Endothelial cell of umbilical vein (primary cell): ENCODE measurements at regions not wholly inside any gene's neighbourhood (a gene's known extent, or its start where the extent isn't known, plus 50 kb on each side); places are given as distances from the start of the nearest gene placed in this dataset.

Experiments used
- BruUV-seq: library from RNA; stranded (reverse); fragments of 400-500 nt; replicated peaks from 2 replicates; lab custom pipeline; 2021; lab: Mats Ljungman, UMichigan
- CTCF ChIA-PET: fragments of 300-600, 350-600 bp; sonication (Branson Sonifier 250); formaldehyde crosslinking; loops from one replicate; lab custom pipeline; 2021; ENCODE audit warnings: antibody characterized with exemption, inconsistent platforms; lab: Charles Lee
- POLR2A ChIA-PET: fragments of 300-600, 350-600 bp; sonication (Branson Sonifier 250); formaldehyde crosslinking; loops from one replicate; lab custom pipeline; 2021; ENCODE audit warnings: antibody characterized with exemption, inconsistent platforms; lab: Charles Lee
- DNase-seq: peaks from one replicate; pipeline ENCODE4 v3.0.0-alpha.2; 2011; ENCODE audit warnings: low read depth, low spot score
- FAIRE-seq: peaks from 2 replicates; lab custom pipeline; 2011; peaks lifted over from hg19 to GRCh38; lab: Jason Lieb, UNC
- H2AFZ ChIP-seq: 2 replicates; pipeline ENCODE4 v1.6.0; 2012; ENCODE audit warnings: low read depth, low read length, control low read depth, inconsistent platforms
- H3K27ac ChIP-seq: 2 replicates; pipeline ENCODE4 v1.5.1; 2011; ENCODE audit warnings: low read depth, mild to moderate bottlenecking, control low read depth, low read length, moderate library complexity; ENCODE audit not compliant: insufficient read depth
- H3K27me3 ChIP-seq, 2 experiments: 2 replicates each; pipeline versions ENCODE4 v1.6.0 to v1.6.1; 2011; ENCODE audit warnings: low read length in 2 of 2, mixed read lengths in 1 of 2; ENCODE audit not compliant: control insufficient read depth in 2 of 2, insufficient read depth in 2 of 2
- H3K36me3 ChIP-seq, 2 experiments: 2 replicates in 1 of 2; 3 replicates in 1 of 2; pipeline ENCODE4 v1.5.1; 2011; ENCODE audit warnings: low read length in 2 of 2, mild to moderate bottlenecking in 1 of 2, moderate library complexity in 1 of 2; ENCODE audit not compliant: control insufficient read depth in 2 of 2, insufficient read depth in 2 of 2; ENCODE audit errors: extremely low read depth in 1 of 2
- H3K4me1 ChIP-seq: 3 replicates; pipeline ENCODE4 v1.5.1; 2011; ENCODE audit warnings: mild to moderate bottlenecking, low read length; ENCODE audit not compliant: control insufficient read depth, insufficient read depth; ENCODE audit errors: extremely low read depth
- H3K4me2 ChIP-seq: 2 replicates; pipeline ENCODE4 v1.6.1; 2011; ENCODE audit warnings: low read length, control low read depth, mixed read lengths; ENCODE audit not compliant: insufficient read depth
- H3K4me3 ChIP-seq, 3 experiments: fragments of 200-600 bp in 1 of 3; sonication (generic), shearing (Covaris generic) in 1 of 3; replicated peaks in 1 of 3; 2 replicates each; pipeline ENCODE4 v1.5.1; 2011 to 2016; ENCODE audit warnings: control low read depth in 3 of 3, low read length in 3 of 3, mild to moderate bottlenecking in 2 of 3, inconsistent platforms in 1 of 3, low read depth in 1 of 3, moderate library complexity in 1 of 3; ENCODE audit not compliant: insufficient read depth in 1 of 3
- H3K79me2 ChIP-seq: 2 replicates; pipeline ENCODE4 v1.6.0; 2012; ENCODE audit warnings: low read length, inconsistent platforms; ENCODE audit not compliant: control insufficient read depth, insufficient read depth
- H3K9ac ChIP-seq: replicated peaks from 2 replicates; pipeline ENCODE3; 2011; ENCODE audit warnings: low read length, control low read depth; ENCODE audit not compliant: insufficient read depth; ENCODE audit errors: extremely low read depth
- H3K9me1 ChIP-seq: replicated peaks from 3 replicates; pipeline ENCODE4 v1.6.0; 2011; ENCODE audit warnings: mild to moderate bottlenecking, low read length; ENCODE audit not compliant: control insufficient read depth, insufficient read depth; ENCODE audit errors: extremely low read depth
- H3K9me3 ChIP-seq: replicated peaks from 2 replicates; pipeline ENCODE4 v1.5.1; 2012; ENCODE audit warnings: low read length, inconsistent platforms; ENCODE audit not compliant: control insufficient read depth, insufficient read depth
- H4K20me1 ChIP-seq: replicated peaks from 2 replicates; pipeline ENCODE3; 2011; ENCODE audit warnings: mild to moderate bottlenecking, low read length; ENCODE audit not compliant: control insufficient read depth, insufficient read depth; ENCODE audit errors: extremely low read depth
- EZH2 ChIP-seq: IDR thresholded peaks from 2 replicates; pipeline ENCODE4 v1.6.1; 2012; ENCODE audit warnings: borderline replicate concordance, low read depth, mild to moderate bottlenecking, moderate library complexity, low read length, inconsistent platforms; ENCODE audit not compliant: severe bottlenecking
- FOS ChIP-seq: IDR thresholded peaks from 2 replicates; pipeline ENCODE4 v1.6.1; 2011; ENCODE audit warnings: mild to moderate bottlenecking, low read length, moderate library complexity, borderline replicate concordance; ENCODE audit not compliant: insufficient read depth
- GATA2 ChIP-seq: IDR thresholded peaks from 2 replicates; pipeline ENCODE4 v1.7.0; 2011; ENCODE audit warnings: low read depth, mild to moderate bottlenecking, moderate library complexity, mixed read lengths, low read length; ENCODE audit not compliant: insufficient read length, insufficient read depth
- JUN ChIP-seq: IDR thresholded peaks from 2 replicates; pipeline ENCODE4 v1.6.1; 2011; ENCODE audit warnings: borderline replicate concordance, low read depth; ENCODE audit not compliant: insufficient read length, insufficient read depth
- MYC ChIP-seq: IDR thresholded peaks from one replicate; pipeline ENCODE4 v1.6.1; 2011; ENCODE audit warnings: mild to moderate bottlenecking, low read depth, low read length
- POLR2A ChIP-seq: IDR thresholded peaks from 2 replicates; pipeline ENCODE4 v1.6.1; 2012; ENCODE audit warnings: low read depth, mild to moderate bottlenecking, control low read depth, low read length
- POLR2AphosphoS5 ChIP-seq: IDR thresholded peaks from 2 replicates; pipeline ENCODE4 v1.6.1; 2012; ENCODE audit warnings: low read depth, mild to moderate bottlenecking, control low read depth, low read length, moderate library complexity; ENCODE audit not compliant: insufficient read depth
- dilution Hi-C: fragments of 300-500 bp; cut with MboI; formaldehyde crosslinking; loops from one replicate; pipeline ENCODE4 v1.15.0; 2019; ENCODE audit warnings: low sequenced_read_pairs; ENCODE audit not compliant: extremely low pct_ligation_motif_present
- intact Hi-C: fragments of 100-400 bp; cut with micrococcal nuclease; formaldehyde crosslinking; loops from one replicate; pipeline ENCODE4 v1.10.0; 2022
- TF ChIP-seq, protein P1 (sequence below): IDR thresholded peaks from 2 replicates; pipeline ENCODE4 v1.6.1; 2011; ENCODE audit not compliant: insufficient read depth, insufficient read length
- TF ChIP-seq, protein P2 (sequence below), 2 donors: IDR thresholded peaks; 1 replicate in 1 of 2; 2 replicates in 1 of 2; pipeline ENCODE4 v1.5.1; 2011; ENCODE audit warnings: low read length in 2 of 2, mild to moderate bottlenecking in 2 of 2, moderate library complexity in 2 of 2, control low read depth in 1 of 2, inconsistent platforms in 1 of 2, low read depth in 1 of 2; ENCODE audit not compliant: insufficient read depth in 1 of 2; ENCODE audit errors: extremely low read depth in 1 of 2

GRCh38 chr6:25025919-25026301, 90.2 kb upstream of the RIPOR2 start:
- no peaks in the 10 kb centered on the region for H3K79me2 ChIP-seq
- no peaks in the 10 kb centered on the region for H4K20me1 ChIP-seq
- no peak for TF ChIP-seq MYC
- TF ChIP-seq, protein P1, sequence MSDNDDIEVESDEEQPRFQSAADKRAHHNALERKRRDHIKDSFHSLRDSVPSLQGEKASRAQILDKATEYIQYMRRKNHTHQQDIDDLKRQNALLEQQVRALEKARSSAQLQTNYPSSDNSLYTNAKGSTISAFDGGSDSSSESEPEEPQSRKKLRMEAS = no peak
- TF ChIP-seq EZH2 = no peak
- TF ChIP-seq POLR2AphosphoS5 = no peak
- no peak for TF ChIP-seq JUN
- no peak for TF ChIP-seq FOS
- TF ChIP-seq POLR2A = no peak
- no peak for TF ChIP-seq GATA2
- TF ChIP-seq, protein P2, sequence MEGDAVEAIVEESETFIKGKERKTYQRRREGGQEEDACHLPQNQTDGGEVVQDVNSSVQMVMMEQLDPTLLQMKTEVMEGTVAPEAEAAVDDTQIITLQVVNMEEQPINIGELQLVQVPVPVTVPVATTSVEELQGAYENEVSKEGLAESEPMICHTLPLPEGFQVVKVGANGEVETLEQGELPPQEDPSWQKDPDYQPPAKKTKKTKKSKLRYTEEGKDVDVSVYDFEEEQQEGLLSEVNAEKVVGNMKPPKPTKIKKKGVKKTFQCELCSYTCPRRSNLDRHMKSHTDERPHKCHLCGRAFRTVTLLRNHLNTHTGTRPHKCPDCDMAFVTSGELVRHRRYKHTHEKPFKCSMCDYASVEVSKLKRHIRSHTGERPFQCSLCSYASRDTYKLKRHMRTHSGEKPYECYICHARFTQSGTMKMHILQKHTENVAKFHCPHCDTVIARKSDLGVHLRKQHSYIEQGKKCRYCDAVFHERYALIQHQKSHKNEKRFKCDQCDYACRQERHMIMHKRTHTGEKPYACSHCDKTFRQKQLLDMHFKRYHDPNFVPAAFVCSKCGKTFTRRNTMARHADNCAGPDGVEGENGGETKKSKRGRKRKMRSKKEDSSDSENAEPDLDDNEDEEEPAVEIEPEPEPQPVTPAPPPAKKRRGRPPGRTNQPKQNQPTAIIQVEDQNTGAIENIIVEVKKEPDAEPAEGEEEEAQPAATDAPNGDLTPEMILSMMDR (IDR thresholded peaks at IDR 0.05; ENCODE audit: extremely low read depth in 1 of 2, insufficient read depth in 1 of 2, low read depth in 1 of 2, low read length in 2 of 2) = no peak
- FAIRE-seq = no peak
- intact Hi-C loops (no loop called here), dilution Hi-C loops (no loop called here)
- H3K4me2 ChIP-seq = no peak overlapping the region
- DNase-seq = no peak
- CTCF ChIA-PET = interaction anchor here (1.4 to 2.8 kb wide), 3 partner anchors 8 to 170 kb away, joined by 6 to 15 read pairs (median 12); no protein-coding TSS in a partner anchor
- no peak overlapping the region for H3K4me3 ChIP-seq
- POLR2A ChIA-PET = no interaction called here
- BruUV-seq = no TSS peak
- H3K27me3 ChIP-seq = no peaks in the 10 kb centered on the region
- H3K9me3 ChIP-seq = no peaks in the 10 kb centered on the region
- no peaks in the 10 kb centered on the region for H3K9me1 ChIP-seq
- no peak overlapping the region for H2AFZ ChIP-seq
- no peaks in the 10 kb centered on the region for H3K4me1 ChIP-seq
- H3K36me3 ChIP-seq = no peaks in the 10 kb centered on the region
- H3K27ac ChIP-seq = no peak overlapping the region
- no peak overlapping the region for H3K9ac ChIP-seq
